ENCODE measurements at regions not wholly inside any gene's neighbourhood (a gene's known extent, or its start where the extent isn't known, plus 50 kb on each side); places are given as distances from the start of the nearest gene placed in this dataset.

DNA sequence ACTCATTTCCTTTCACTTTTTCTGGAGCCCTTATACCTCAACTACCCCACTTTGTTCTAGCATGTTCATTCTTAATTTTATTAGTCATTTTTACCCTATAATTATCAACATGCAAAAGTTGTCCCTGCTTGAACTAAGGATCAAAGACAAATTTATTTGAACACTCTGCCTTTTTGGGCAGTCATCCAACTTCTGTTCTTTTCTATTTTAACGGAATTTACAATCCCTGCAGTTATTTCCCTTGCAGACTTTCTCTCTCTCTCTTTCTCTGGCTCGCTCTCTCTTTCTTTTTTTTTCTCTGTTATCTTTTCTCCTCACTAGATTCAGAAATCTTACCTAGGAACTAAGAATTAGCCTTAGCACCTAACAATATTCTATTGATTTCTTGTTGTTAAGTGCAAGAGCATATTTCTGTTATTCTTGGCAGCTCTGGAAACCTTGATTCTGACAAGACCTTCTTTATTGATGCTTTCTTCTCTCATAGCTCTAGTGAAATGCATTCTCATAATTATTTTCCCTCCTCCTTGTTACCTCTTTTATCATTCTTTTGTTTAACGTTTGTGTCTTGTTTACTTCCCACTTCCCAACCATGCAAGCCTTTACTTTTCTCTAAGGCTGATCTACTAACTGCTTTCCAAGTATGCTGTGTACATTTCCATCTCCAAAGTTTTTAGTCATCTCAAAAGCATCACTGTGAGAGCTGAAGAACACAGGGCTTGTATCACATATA lies 951.6 kb downstream of the DIPK2A start:
- TF ChIP-seq, protein P1, sequence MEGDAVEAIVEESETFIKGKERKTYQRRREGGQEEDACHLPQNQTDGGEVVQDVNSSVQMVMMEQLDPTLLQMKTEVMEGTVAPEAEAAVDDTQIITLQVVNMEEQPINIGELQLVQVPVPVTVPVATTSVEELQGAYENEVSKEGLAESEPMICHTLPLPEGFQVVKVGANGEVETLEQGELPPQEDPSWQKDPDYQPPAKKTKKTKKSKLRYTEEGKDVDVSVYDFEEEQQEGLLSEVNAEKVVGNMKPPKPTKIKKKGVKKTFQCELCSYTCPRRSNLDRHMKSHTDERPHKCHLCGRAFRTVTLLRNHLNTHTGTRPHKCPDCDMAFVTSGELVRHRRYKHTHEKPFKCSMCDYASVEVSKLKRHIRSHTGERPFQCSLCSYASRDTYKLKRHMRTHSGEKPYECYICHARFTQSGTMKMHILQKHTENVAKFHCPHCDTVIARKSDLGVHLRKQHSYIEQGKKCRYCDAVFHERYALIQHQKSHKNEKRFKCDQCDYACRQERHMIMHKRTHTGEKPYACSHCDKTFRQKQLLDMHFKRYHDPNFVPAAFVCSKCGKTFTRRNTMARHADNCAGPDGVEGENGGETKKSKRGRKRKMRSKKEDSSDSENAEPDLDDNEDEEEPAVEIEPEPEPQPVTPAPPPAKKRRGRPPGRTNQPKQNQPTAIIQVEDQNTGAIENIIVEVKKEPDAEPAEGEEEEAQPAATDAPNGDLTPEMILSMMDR (IDR thresholded peaks at IDR 0.05; ENCODE audit: partially characterized antibody, unreplicated experiment), result no peak
- Mint-ChIP-seq H3K4me1 (ENCODE audit: low read depth, unreplicated experiment) (no peaks in the 10 kb centered on the region), H3K36me3 (ENCODE audit: unreplicated experiment) (no peaks in the 10 kb centered on the region), H3K27ac (ENCODE audit: unreplicated experiment) (no peak overlapping the region), H3K27me3 (ENCODE audit: unreplicated experiment) (peaks cover 4% of the 10 kb centered on the region), H3K4me3 (ENCODE audit: unreplicated experiment) (no peak overlapping the region), H3K9me3 (ENCODE audit: unreplicated experiment) (peaks cover 2% of the 10 kb centered on the region)
- no peak for DNase-seq

DNA sequence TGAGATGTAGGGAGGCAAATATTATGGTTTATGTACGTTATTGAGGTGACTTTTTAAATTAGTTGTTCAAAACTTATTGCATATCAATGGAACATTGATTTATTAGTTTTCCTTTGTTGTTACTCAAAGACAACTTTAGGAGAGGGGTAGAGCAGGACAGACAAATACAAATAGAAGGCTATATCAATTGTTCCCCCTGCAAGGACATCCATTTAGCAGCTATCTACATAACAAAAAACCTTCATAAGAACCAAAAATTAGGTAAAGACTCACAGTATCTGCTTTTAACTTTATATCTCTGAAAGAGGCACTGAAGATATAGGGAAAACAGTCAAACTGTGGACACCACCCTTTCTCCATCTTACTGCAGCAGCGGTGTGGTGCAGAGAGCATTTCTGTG lies 958.8 kb downstream of the DIPK2A start:
- no peak overlapping the region for H3K27ac Mint-ChIP-seq (ENCODE audit: unreplicated experiment)
- no peak overlapping the region for H3K4me3 Mint-ChIP-seq (ENCODE audit: unreplicated experiment)
- no peaks in the 10 kb centered on the region for H3K4me1 Mint-ChIP-seq (ENCODE audit: low read depth, unreplicated experiment)
- TF ChIP-seq, protein P1 (IDR thresholded peaks at IDR 0.05; ENCODE audit: partially characterized antibody, unreplicated experiment), result no peak
- no peaks in the 10 kb centered on the region for H3K9me3 Mint-ChIP-seq (ENCODE audit: unreplicated experiment)
- no peak for DNase-seq
- peaks cover 5% of the 10 kb centered on the region for H3K36me3 Mint-ChIP-seq (ENCODE audit: unreplicated experiment)
- H3K27me3 Mint-ChIP-seq (ENCODE audit: unreplicated experiment), result peaks cover 2% of the 10 kb centered on the region

DNA sequence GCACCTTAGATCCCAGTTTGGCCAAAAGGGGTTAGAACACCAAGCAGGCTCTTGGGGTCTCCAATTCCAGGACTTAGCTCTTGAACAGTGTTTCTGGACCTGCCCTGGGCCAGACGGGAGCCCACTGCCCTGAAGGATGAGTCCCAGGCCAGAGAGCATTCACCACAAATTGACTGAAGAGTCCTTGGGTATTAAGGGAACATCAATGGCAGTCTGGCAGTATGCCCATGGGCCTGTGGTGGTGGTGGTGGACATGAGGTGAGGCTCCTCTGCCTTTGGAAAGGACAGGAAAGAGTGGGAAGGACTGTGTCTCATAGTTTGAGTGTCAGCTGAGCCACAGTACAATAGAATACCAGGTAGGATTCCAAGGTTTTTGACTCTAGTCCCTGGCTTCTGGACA lies 960.0 kb downstream of the DIPK2A start:
- TF ChIP-seq, protein P1 (IDR thresholded peaks at IDR 0.05; ENCODE audit: partially characterized antibody, unreplicated experiment), result no peak
- peaks cover 2% of the 10 kb centered on the region for H3K27me3 Mint-ChIP-seq (ENCODE audit: unreplicated experiment)
- H3K27ac Mint-ChIP-seq (ENCODE audit: unreplicated experiment), result no peak overlapping the region
- H3K9me3 Mint-ChIP-seq (ENCODE audit: unreplicated experiment), result no peaks in the 10 kb centered on the region
- no peak for DNase-seq
- peaks cover 5% of the 10 kb centered on the region for H3K36me3 Mint-ChIP-seq (ENCODE audit: unreplicated experiment)
- no peaks in the 10 kb centered on the region for H3K4me1 Mint-ChIP-seq (ENCODE audit: low read depth, unreplicated experiment)
- H3K4me3 Mint-ChIP-seq (ENCODE audit: unreplicated experiment), result no peak overlapping the region

DNA sequence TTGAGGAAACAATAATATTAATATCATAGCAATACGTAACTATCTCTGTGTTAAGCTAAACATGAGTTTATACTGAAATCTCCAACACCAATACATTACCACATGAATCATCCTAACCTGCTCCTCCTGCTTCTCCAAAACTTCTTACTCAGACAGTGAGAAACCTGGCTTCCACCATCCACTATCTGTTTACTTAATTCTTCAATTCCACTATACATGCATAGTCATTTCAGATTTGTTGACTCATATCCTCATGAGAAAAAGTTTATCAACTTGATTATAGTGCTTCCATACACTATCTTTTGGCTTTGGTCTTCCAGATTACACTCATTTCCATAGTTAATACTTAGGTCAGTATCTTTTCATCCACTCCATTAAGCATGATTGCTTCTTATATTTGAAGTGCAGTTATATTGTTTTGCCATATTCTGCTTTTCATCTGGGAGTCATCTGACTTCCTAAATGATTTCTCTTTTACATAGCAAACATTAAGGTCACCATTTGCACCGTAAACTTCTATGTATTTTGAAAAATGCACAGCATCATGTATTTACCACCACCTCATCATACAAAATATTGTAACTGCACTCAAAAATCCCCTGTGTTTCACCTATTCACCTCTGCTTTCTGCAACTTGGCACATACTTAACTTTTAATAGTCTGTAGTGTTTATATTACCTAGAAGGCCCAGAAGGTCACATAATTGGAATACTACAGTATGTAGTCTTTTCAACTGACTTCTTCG lies 970.6 kb downstream of the DIPK2A start:
- Mint-ChIP-seq H3K9me3 (ENCODE audit: unreplicated experiment) (peaks cover 5% of the 10 kb centered on the region), H3K27me3 (ENCODE audit: unreplicated experiment) (peaks cover 2% of the 10 kb centered on the region), H3K36me3 (ENCODE audit: unreplicated experiment) (peaks cover 9% of the 10 kb centered on the region), H3K4me1 (ENCODE audit: low read depth, unreplicated experiment) (no peaks in the 10 kb centered on the region), H3K4me3 (ENCODE audit: unreplicated experiment) (no peak overlapping the region), H3K27ac (ENCODE audit: unreplicated experiment) (no peak overlapping the region)
- no peak for DNase-seq
- TF ChIP-seq, protein P1 (IDR thresholded peaks at IDR 0.05; ENCODE audit: partially characterized antibody, unreplicated experiment), result no peak

DNA sequence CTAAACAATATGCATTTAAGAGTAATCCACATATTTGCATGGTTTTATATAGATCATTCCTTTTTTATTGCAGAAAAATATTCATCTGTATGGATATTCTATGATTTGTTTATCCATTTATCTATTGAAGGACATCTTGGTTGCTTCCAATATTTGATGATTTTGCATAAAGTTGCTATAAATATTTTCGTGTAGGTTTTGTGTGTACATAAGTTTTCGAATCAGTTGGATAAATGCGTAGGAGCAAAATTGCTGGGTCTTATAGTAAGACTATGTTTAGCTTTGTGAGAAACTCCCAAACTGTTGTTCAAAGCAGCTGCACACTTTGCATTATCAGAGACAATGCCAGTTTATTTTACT lies 971.2 kb downstream of the DIPK2A start:
- H3K4me1 Mint-ChIP-seq (ENCODE audit: low read depth, unreplicated experiment), result no peaks in the 10 kb centered on the region
- H3K36me3 Mint-ChIP-seq (ENCODE audit: unreplicated experiment), result peaks cover 9% of the 10 kb centered on the region
- H3K27ac Mint-ChIP-seq (ENCODE audit: unreplicated experiment), result no peak overlapping the region
- H3K9me3 Mint-ChIP-seq (ENCODE audit: unreplicated experiment), result peaks cover 5% of the 10 kb centered on the region
- TF ChIP-seq, protein P1 (IDR thresholded peaks at IDR 0.05; ENCODE audit: partially characterized antibody, unreplicated experiment), result no peak
- no peak for DNase-seq
- peaks cover 2% of the 10 kb centered on the region for H3K27me3 Mint-ChIP-seq (ENCODE audit: unreplicated experiment)
- H3K4me3 Mint-ChIP-seq (ENCODE audit: unreplicated experiment), result no peak overlapping the region

All from glutamatergic neuron (in vitro differentiated cells).